Neuron (in vitro differentiated cells): ENCODE measurements at regions not wholly inside any gene's neighbourhood (a gene's known extent, or its start where the extent isn't known, plus 50 kb on each side); places are given as distances from the start of the nearest gene placed in this dataset.
"Not testable (repeated sequence)": the region's sequence is repeated elsewhere in the genome, so short reads cannot be mapped to it uniquely, and the experiment has no call there.

Source experiments
- H2AFZ ChIP-seq: one replicate; pipeline ENCODE4 v1.6.1; 2013; ENCODE audit warnings: low read depth, mild to moderate bottlenecking, inconsistent platforms, low read length, moderate library complexity
- H3K27me3 ChIP-seq: one replicate; pipeline ENCODE4 v1.6.1; 2013; ENCODE audit warnings: low read length; ENCODE audit not compliant: insufficient read depth
- H3K36me3 ChIP-seq: one replicate; pipeline ENCODE4 v1.6.1; 2013; ENCODE audit warnings: low read length; ENCODE audit not compliant: insufficient read depth
- H3K4me1 ChIP-seq: one replicate; pipeline ENCODE4 v1.6.1; 2013; ENCODE audit warnings: low read length; ENCODE audit not compliant: insufficient read depth
- H3K4me3 ChIP-seq: 2 replicates; pipeline ENCODE4 v1.5.1; 2013; ENCODE audit warnings: mild to moderate bottlenecking, low read length, moderate library complexity
- H3K9me3 ChIP-seq: one replicate; pipeline ENCODE4 v1.6.1; 2013; ENCODE audit warnings: low read length

DNA sequence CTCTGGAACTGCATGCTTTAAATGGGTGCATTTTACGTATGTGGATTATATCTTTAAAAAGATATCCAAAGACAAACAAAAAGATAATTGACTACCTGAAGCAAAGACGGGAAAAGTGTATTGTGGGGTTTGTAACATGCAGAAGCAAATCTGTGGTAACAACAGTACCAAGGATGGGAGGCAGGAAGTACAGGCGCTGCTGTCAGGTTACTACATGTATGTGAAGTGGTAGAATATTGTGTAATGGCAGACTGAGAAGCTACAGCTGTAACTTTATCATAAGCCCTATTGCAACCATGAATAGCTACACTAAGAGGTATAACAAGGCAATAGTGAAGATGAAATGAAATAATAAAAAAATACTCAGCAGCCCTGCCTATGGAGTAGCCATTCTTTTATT is 192.7 kb downstream of the NPIPB11 start:
- H3K27me3 ChIP-seq: not testable (repeated sequence)

DNA sequence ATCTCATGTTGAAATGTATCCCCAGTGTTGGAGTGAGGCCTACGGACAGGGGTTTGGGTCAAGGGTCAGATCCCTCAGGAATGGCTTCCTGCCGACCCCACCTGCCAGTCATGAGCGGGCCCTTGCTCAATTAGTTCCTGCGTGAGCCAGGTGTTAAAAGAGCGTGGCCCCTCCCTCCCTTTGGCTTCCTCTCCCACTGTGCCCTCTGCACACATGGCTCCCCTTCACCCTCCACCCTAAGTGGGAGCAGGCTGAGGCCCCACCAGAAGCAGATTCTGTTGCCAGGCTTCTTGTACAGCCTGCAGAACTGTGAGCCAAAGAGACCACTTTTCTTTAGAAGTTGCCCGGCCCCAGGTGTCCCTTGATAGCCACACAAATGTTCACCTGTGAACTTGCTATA is 193.3 kb downstream of the NPIPB11 start:
- H3K9me3 ChIP-seq, H3K36me3 ChIP-seq, H3K27me3 ChIP-seq, H3K4me3 ChIP-seq, H2AFZ ChIP-seq, H3K4me1 ChIP-seq: not testable (repeated sequence)

More for the DNA sequence above, 192.7 kb downstream of the NPIPB11 start:
- not testable (repeated sequence) for H3K4me1 ChIP-seq, H2AFZ ChIP-seq, H3K9me3 ChIP-seq, H3K4me3 ChIP-seq, H3K36me3 ChIP-seq

DNA sequence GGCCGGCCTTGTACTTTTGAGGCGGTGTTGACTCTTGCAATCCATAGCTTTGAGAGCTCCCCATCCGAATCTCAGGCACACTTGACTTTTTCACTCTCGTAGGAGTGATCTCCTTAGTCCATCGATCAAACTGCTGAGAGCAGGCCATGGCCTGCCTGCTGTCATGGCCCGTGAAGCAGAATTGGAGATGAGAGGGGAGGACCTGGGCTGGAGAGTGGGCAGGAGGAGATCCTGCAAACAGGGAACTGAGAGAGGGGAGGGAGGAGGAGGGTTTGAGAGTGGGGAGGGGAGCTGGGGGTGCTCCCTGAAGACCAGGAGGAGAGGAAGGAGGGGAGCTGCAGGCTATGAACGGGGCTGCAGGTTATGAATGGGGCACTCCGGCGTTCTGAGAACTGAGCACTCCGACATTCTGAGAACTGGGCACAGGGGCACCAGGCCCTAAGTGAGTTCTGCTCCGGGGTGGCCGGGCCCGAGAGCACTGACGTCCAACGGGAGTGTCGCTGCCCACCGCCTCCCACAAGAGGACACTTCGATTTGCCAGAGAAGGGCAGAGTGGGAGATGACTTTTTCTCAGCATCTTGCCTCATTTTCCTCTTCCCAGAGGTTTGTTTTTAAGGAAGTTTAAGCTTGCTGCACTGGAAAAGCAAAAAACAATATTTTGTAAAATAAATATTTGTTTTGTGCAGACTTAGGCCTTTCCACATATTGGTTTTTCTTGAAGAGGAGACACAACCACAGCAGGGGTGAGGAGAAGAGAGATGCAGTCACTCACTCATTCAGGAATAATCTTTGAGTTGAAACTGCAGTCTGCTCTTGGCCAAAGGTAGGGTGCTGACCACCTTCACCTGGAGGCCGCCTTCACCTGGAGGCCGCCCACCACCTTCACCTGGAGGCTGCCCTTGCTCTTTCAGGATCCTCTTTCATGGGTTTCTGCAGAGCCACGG is 194.2 kb downstream of the NPIPB11 start:
- H3K27me3 ChIP-seq, H3K4me1 ChIP-seq, H3K36me3 ChIP-seq, H2AFZ ChIP-seq, H3K9me3 ChIP-seq, H3K4me3 ChIP-seq: not testable (repeated sequence)

DNA sequence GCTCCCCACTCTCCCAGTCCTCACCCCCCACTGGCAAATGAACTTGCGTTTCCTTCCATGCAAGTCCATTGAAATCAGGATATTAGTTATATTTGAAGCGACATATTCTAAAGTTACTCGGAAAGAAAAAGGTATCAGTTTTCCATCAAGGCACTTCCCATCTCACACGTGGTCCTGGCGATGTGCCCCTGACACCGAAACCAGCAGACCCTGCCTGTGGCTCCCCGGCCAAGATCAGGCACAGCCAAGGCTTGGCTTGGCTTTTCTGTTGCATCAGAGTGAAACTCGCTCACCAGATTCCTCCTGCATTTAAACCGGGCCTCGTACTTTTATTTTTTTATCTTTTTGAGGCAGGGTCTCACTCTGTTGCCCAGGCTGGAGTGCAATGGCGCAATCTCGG is 195.1 kb downstream of the NPIPB11 start:
- not testable (repeated sequence) for H2AFZ ChIP-seq, H3K27me3 ChIP-seq, H3K36me3 ChIP-seq, H3K4me3 ChIP-seq, H3K9me3 ChIP-seq, H3K4me1 ChIP-seq

DNA sequence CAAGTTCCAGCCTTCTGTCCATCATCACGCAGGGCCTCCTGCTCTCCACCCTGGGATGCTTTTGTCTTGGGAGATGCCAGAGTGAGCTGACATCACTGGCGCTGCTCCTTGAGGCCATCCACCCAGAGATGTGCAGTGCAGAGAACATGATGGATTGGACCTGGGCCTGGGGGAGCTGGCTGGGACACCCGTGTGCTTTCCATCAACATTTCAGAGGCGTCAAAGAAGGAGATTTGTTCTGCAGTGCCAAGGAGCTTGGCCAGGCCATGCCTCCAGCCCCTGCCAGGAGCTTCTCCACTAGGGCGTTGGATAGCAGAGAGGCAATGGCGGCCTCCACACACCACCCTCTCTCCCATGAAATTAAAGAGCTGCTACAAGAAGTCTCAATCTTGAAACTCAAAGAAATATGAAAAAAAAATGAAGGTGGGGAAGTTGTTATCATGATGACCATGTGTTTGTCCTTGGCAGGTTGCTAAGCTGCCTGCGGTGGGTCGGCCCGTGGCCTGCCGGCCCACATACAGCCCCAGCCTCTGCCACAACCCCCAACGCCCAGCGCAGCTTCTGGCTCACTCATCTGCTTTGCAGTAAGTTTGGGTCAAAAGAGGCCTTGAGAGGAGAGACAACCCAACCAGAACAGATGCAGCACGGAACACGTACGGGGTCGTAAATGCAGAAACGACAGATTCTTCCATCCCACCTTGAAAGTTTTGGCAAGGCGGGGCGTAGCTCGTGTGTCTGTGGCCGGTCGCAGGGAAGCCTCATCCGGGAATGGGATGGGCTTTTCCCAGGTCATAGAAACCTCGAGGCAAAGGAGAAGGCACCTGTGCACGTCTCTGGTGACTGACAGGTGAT is 196.0 kb downstream of the NPIPB11 start:
- H3K4me1 ChIP-seq, H3K36me3 ChIP-seq, H3K4me3 ChIP-seq, H3K27me3 ChIP-seq, H2AFZ ChIP-seq, H3K9me3 ChIP-seq: not testable (repeated sequence)

DNA sequence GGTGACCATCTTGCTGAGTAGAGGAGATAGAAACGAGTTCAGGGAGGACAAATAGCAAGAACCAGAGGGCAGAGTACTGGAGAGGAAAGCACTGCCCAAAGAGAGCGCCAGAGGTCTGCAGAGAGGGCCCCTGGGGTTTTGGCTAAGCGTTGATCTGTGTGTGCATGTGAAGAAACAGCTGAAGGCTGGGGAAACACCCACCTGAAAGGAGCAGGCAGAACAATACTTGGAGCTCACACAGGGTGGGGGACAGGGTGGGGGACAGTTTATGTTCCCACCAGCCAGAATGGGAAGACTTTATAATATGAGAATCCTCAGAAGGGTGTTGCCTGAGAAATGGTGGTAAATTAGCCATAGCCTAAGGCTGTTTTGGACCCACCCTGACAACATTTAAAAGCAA is 200.4 kb downstream of the NPIPB11 start:
- not testable (repeated sequence) for H3K4me3 ChIP-seq, H3K27me3 ChIP-seq, H3K9me3 ChIP-seq, H3K4me1 ChIP-seq, H2AFZ ChIP-seq, H3K36me3 ChIP-seq

DNA sequence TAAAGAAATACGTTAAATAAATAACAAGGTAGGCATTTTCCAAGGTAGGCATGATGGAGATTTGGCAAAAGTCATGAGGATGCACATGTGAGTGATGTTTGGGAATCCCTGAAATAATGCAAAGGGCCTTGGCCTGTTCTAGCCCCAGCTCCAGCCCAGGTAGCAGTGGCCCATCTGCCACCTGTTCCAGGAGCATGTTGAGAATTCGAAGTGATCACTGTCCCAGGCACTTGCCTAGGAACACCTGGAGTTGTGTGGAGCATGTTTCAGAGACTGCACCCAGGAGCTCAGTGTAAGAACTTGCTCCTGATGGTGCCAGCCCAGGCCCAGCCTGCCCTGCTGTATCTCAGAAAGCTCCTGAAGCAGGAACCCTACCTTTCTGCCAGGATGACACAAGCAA is 201.4 kb downstream of the NPIPB11 start:
- H3K4me3 ChIP-seq, H3K36me3 ChIP-seq, H3K4me1 ChIP-seq, H3K27me3 ChIP-seq, H3K9me3 ChIP-seq, H2AFZ ChIP-seq: not testable (repeated sequence)

DNA sequence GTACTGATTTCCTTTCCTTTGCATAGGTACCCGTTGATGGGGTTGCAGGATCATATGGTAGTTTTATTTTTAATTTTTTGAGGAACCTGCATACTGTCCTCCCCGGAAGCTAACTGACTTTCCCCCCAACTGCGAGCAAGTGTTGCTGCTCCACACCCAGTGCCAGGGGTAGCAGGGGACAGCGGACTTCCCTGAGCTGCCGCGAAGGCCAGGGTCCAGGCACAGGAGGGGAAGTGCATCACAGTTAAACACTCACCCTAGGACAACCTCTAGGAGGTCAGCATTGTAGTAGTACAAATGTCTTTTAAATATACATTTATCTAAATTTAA is 201.7 kb downstream of the NPIPB11 start:
- no peak overlapping the region for H2AFZ ChIP-seq
- no peak overlapping the region for H3K4me3 ChIP-seq
- H3K36me3 ChIP-seq: no peaks in the 10 kb centered on the region
- H3K27me3 ChIP-seq: no peaks in the 10 kb centered on the region
- H3K9me3 ChIP-seq: no peaks in the 10 kb centered on the region
- H3K4me1 ChIP-seq: peaks cover 3% of the 10 kb centered on the region

DNA sequence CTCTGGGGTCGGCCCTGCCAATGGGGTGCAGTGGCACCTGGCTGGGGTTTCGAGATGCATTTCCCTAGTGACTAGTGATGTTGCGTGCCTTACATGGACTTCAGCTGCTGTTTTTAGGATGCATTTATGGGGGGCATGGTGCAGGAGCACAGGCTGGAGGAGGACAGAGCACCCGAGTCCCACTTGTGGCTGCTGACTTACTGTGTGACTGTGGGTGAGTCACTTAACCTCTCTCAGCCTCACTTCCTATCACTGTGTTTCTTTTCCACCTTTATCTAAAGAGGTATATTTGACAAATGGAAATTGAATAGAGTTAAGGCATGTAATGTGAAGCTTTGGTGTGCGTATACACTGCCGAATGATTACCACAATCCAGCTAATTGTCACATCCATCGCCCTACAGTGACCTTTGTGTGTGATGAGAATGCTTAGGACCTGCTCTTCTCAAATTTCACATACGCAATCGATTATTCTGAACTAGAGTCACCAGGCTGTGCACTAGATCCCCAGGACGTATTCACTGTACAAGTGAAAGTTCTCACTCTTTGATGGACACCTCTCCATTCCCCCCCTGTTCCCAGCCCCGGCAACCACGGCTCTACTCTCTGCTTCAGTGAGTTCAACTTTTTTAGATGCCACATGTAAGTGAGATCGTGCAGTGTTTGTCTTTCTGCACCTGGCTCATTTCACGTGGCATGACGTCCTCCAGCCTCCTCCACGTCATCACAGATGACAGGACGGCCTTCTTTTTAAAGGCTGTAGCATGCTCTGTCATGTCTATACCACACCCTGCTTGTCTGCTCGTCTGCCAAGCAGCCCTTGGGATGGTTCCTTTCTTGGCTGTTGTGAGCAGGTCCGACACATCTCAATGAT is 202.3 kb downstream of the NPIPB11 start:
- H3K9me3 ChIP-seq, H3K4me1 ChIP-seq, H3K4me3 ChIP-seq, H2AFZ ChIP-seq, H3K27me3 ChIP-seq, H3K36me3 ChIP-seq: not testable (repeated sequence)

DNA sequence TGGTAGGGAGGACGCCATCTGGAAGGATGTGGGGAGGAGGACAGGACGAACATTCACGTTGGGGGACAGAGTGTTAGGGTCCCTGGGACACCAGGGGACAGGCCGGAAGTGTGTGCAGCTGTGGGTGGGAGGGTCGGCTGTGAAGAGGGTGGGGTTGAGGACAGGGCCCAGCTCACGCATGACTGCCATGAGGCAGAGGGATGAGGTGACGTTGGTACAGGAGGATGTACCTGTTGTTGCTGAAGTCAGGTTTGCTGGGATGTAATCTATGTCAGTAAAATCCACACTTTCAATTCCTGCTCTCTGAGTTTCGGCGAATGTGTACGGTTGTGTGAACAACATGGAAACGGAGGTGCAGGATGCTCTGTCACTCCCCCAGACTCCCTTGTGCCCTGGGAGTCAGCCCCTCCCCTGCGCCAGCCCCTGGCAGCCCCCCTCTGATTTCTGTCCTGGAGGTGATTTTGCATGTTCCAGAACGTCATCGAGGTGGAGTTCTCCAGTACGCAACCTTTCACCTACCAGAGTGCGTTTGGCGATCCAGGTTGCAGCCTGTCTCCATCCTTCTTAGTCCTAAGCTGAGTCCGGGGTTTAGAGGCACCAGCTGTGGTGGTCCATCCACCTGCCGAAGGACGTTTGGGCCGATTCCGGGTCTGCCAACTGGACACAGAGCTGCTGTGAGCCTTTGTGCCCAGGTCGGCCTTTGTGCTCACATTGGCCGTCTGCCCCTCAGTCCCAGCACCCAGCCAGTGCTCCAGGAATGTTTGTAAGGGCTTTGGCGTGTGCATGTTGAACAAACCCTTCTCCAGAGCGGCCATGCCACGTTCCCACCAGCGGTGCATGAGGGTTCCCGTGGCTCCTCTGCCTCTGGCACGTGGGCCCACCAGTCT is 203.2 kb downstream of the NPIPB11 start:
- not testable (repeated sequence) for H3K9me3 ChIP-seq, H3K36me3 ChIP-seq, H3K4me1 ChIP-seq, H3K4me3 ChIP-seq, H2AFZ ChIP-seq, H3K27me3 ChIP-seq

DNA sequence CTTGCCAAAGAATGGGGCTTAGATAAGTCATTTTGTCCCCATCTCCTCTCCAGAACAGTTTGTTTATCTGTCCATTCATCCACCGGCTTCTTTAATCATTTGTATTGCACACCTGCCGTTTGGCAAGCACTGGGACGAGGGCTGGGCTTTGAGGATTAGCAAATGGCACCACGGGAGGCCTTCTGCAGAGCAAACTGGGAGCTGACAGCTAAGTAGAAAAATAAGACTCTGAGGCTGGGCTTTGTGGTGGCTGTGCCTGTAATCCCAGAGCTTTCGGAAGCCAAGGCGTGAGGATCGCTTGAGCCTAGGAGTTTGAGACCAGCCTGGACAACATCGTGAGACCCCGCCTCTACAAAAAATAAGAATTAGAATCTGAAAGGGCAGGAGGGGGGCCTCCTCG is 203.9 kb downstream of the NPIPB11 start:
- not testable (repeated sequence) for H2AFZ ChIP-seq, H3K36me3 ChIP-seq, H3K4me3 ChIP-seq, H3K27me3 ChIP-seq, H3K4me1 ChIP-seq, H3K9me3 ChIP-seq

DNA sequence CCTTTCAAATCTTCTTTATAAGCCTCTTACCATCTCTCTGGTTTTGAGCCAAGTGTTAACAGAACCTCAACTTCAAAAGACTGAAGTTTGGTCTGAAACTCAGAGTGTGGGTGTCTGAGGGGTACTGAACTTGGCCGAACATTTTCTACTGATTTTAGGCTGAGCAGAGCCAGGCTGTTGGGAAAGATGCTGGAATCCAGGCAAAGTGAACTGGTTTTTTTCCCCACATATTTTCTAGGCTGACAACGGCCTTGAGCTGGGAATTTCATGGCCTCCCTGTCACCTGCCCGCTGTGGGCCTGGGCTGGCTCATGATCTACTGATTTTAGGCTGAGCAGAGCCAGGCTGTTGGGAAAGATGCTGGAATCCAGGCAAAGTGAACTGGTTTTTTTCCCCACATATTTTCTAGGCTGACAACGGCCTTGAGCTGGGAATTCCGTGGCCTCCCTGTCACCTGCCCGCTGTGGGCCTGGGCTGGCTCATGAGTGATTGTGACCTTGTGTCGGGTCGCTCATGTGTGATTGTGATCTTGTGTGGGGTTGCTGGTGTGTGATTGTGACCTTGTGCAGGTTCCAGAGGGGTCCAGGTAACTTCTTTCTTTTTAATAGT is 204.4 kb downstream of the NPIPB11 start:
- not testable (repeated sequence) for H3K36me3 ChIP-seq, H3K4me3 ChIP-seq, H2AFZ ChIP-seq, H3K9me3 ChIP-seq, H3K4me1 ChIP-seq, H3K27me3 ChIP-seq
